K562 (cell line): ENCODE measurements at regions not wholly inside any gene's neighbourhood (a gene's known extent, or its start where the extent isn't known, plus 50 kb on each side); places are given as distances from the start of the nearest gene placed in this dataset.

Source experiments
- ATAC-seq: fragments of 200-7000 bp; cut with Tn5 transposase; 3 replicates; pipeline ENCODE4 v1.9.1; 2020; ENCODE audit warnings: moderate library complexity
- BruUV-seq: library from RNA; stranded (reverse); fragments of 400-500 nt; replicated peaks from 2 replicates; lab custom pipeline; 2021; lab: Mats Ljungman, UMichigan
- CTCF ChIA-PET: fragments of 300-600 bp; formaldehyde crosslinking; extraction: SDS; loops from one replicate; lab custom pipeline; 2021; ENCODE audit warnings: low intra/inter-chr PET ratio; lab: Yijun Ruan, JAX
- POLR2A ChIA-PET: fragments of 300-600, 350-650 bp; sonication (Branson Sonifier 250); formaldehyde crosslinking; extraction: SDS; loops from one replicate; lab custom pipeline; 2021; ENCODE audit warnings: antibody characterized with exemption, inconsistent platforms; lab: Yijun Ruan, JAX
- DNase-seq, 4 experiments: peaks; one replicate each; pipeline versions ENCODE4 v3.0.0 to v3.0.0-alpha.2; 2011 to 2018; ENCODE audit warnings: low spot score in 3 of 4, mixed read lengths in 3 of 4; ENCODE audit errors: extremely low read depth in 1 of 4
- FAIRE-seq: peaks from 2 replicates; lab custom pipeline; 2011; peaks lifted over from hg19 to GRCh38; lab: Jason Lieb, UNC
- H2AFZ ChIP-seq: 2 replicates; pipeline ENCODE4 v1.6.0; 2011; ENCODE audit warnings: low read depth, low read length, control low read depth, inconsistent platforms
- H3K27ac ChIP-seq: fragments of 200-600 bp; 3 replicates; pipeline ENCODE4 v1.8.0; 2011; ENCODE audit warnings: low read depth, mild to moderate bottlenecking, control low read depth, inconsistent platforms, low read length, moderate library complexity, mixed read lengths; ENCODE audit errors: extremely low read depth
- H3K27me3 ChIP-seq, 2 experiments: fragments of 300-600 bp in 1 of 2; 2 replicates in 1 of 2; 3 replicates in 1 of 2; pipeline versions ENCODE4 v1.6.0 to v1.8.0; 2011; ENCODE audit warnings: inconsistent platforms in 2 of 2, low read length in 2 of 2, mild to moderate bottlenecking in 1 of 2, mixed read lengths in 1 of 2, moderate library complexity in 1 of 2; ENCODE audit not compliant: control insufficient read depth in 2 of 2, insufficient read depth in 2 of 2
- H3K36me3 ChIP-seq: fragments of 300-600 bp; 3 replicates; pipeline ENCODE4 v1.8.0; 2011; ENCODE audit warnings: mild to moderate bottlenecking, low read length, inconsistent platforms; ENCODE audit not compliant: control insufficient read depth, insufficient read depth
- H3K4me1 ChIP-seq, 2 experiments: fragments of 200-600 bp in 1 of 2; replicated peaks in 1 of 2; 2 replicates in 1 of 2; 3 replicates in 1 of 2; pipeline versions ENCODE4 v1.5.1 to v1.8.0; 2011; ENCODE audit warnings: inconsistent platforms in 2 of 2, low read length in 2 of 2, mild to moderate bottlenecking in 1 of 2, mixed read lengths in 1 of 2, moderate library complexity in 1 of 2; ENCODE audit not compliant: control insufficient read depth in 2 of 2, insufficient read depth in 2 of 2
- H3K4me2 ChIP-seq: 2 replicates; pipeline ENCODE4 v1.6.1; 2011; ENCODE audit warnings: low read length, control low read depth, inconsistent platforms, mixed read lengths; ENCODE audit not compliant: insufficient read depth
- H3K4me3 ChIP-seq: fragments of 200-600 bp; sonication (generic), shearing (Covaris generic); 2 replicates; pipeline ENCODE4 v1.5.1; 2016; ENCODE audit warnings: control low read depth, inconsistent platforms
- H3K79me2 ChIP-seq: fragments of 200-600 bp; 3 replicates; pipeline ENCODE4 v1.8.0; 2011; ENCODE audit warnings: low read length, inconsistent platforms; ENCODE audit not compliant: control insufficient read depth, insufficient read depth
- H3K9ac ChIP-seq, 2 experiments: 2 replicates each; pipeline versions ENCODE4 v1.6.0 to v1.6.1; 2011; ENCODE audit warnings: low read depth in 2 of 2, low read length in 2 of 2, control low read depth in 1 of 2, inconsistent platforms in 1 of 2, mild to moderate bottlenecking in 1 of 2, mixed read lengths in 1 of 2; ENCODE audit not compliant: insufficient read depth in 1 of 2
- H3K9me1 ChIP-seq: one replicate; pipeline ENCODE4 v1.6.0; 2011; ENCODE audit warnings: inconsistent platforms, mild to moderate bottlenecking, low read length, moderate library complexity; ENCODE audit not compliant: control insufficient read depth, insufficient read depth
- H3K9me3 ChIP-seq: replicated peaks from 2 replicates; pipeline ENCODE4 v1.5.1; 2011; ENCODE audit warnings: low read depth, low read length, inconsistent platforms; ENCODE audit not compliant: control insufficient read depth, insufficient read depth
- H4K20me1 ChIP-seq: replicated peaks from 2 replicates; pipeline ENCODE4 v1.6.1; 2011; ENCODE audit warnings: low read length, inconsistent platforms, mixed read lengths; ENCODE audit not compliant: control insufficient read depth, insufficient read depth
- ARID2 ChIP-seq: fragments of 450-650 bp; IDR thresholded peaks from 2 replicates; pipeline ENCODE4 v1.6.1; 2017; ENCODE audit warnings: antibody characterized with exemption, mild to moderate bottlenecking
- FIP1L1 ChIP-seq: fragments of 200-400 bp; formaldehyde crosslinking; IDR thresholded peaks from 2 replicates; pipeline ENCODE4 v1.6.1; 2018; ENCODE audit warnings: mild to moderate bottlenecking, low read depth, low read length; ENCODE audit not compliant: poor library complexity, severe bottlenecking
- NFXL1 ChIP-seq: fragments of 450-650 bp; formaldehyde crosslinking; IDR thresholded peaks from 2 replicates; pipeline ENCODE4 v1.4.0; 2021; ENCODE audit warnings: mild to moderate bottlenecking
- SFPQ ChIP-seq: fragments of 200-400 bp; formaldehyde crosslinking; IDR thresholded peaks from 2 replicates; pipeline ENCODE4 v1.6.1; 2017; ENCODE audit warnings: mild to moderate bottlenecking, low read depth, low read length, moderate library complexity
- TFAM ChIP-seq: fragments of 250-450 bp; sonication (Bioruptor Pico); conservative IDR thresholded peaks from 2 replicates; pipeline ENCODE4 v1.5.0; 2021; ENCODE audit warnings: mild to moderate bottlenecking, moderate library complexity
- THAP7 ChIP-seq: fragments of 250-450 bp; sonication (Bioruptor Pico); IDR thresholded peaks from 2 replicates; pipeline ENCODE4 v1.5.0; 2021
- U2AF2 ChIP-seq: fragments of 200-400 bp; formaldehyde crosslinking; optimal IDR thresholded peaks from 2 replicates; pipeline ENCODE3; 2017; ENCODE audit warnings: low read depth, mild to moderate bottlenecking, low read length
- ZNF3 ChIP-seq: fragments of 250-450 bp; sonication (Bioruptor Pico); IDR thresholded peaks from 2 replicates; pipeline ENCODE4 v1.5.0; 2021; ENCODE audit warnings: mild to moderate bottlenecking, moderate library complexity
- ZNF444 ChIP-seq: fragments of 250-450 bp; sonication (Bioruptor Pico); IDR thresholded peaks from 2 replicates; pipeline ENCODE4 v1.4.0; 2020; ENCODE audit warnings: mild to moderate bottlenecking, moderate library complexity
- WGBS: fragments of 100-300 bp; shearing (Covaris generic); methylation state at CpG from one replicate; pipeline ENCODE4 v1.1.6; 2016; ENCODE audit warnings: low coverage, mixed read lengths; ENCODE audit not compliant: insufficient coverage; ENCODE audit errors: missing lambda C conversion rate; 5-methylcytosine and 5-hydroxymethylcytosine counted together
- in situ Hi-C: fragments of 300-500 bp; cut with MboI; formaldehyde crosslinking; loops from 4 replicates; pipeline ENCODE4 v1.15.0; 2018; ENCODE audit warnings: inconsistent platforms, mixed read lengths
- intact Hi-C: fragments of 100-400 bp; cut with micrococcal nuclease; formaldehyde crosslinking; loops from 2 replicates; pipeline ENCODE4 v1.14.2; 2022

GRCh38 chr1:101105877-101106276 lies 80.3 kb upstream of the DPH5 start:
- WGBS = 75% methylated on average over 2 of the region's 2 CpGs
- Histone ChIP-seq H3K27ac (no peak overlapping the region), H2AFZ (no peak overlapping the region; the same call in 1 of the 2 replicates), H3K9ac (no peak overlapping the region), H3K4me2 (no peak overlapping the region), H3K79me2 (no peaks in the 10 kb centered on the region), H3K4me1 (no peaks in the 10 kb centered on the region; a peak in 1 of 5 replicates), H3K4me3 (no peak overlapping the region), H3K36me3 (no peaks in the 10 kb centered on the region), H3K9me3 (no peaks in the 10 kb centered on the region), H4K20me1 (no peaks in the 10 kb centered on the region), H3K9me1 (no peaks in the 10 kb centered on the region), H3K27me3 (no peaks in the 10 kb centered on the region)
- DNase-seq (no peak), FAIRE-seq (peak; percentile 46), ATAC-seq (no peak)
- BruUV-seq = no TSS peak
- intact Hi-C loops (no loop called here), in situ Hi-C loops (no loop called here)
- no peak for TF ChIP-seq FIP1L1
- no peak for TF ChIP-seq ZNF3
- no peak for TF ChIP-seq NFXL1 (CRISPR knock-in tag)
- TF ChIP-seq U2AF2 = no peak
- no peak for TF ChIP-seq SFPQ
- no peak for TF ChIP-seq ZNF444
- no peak for TF ChIP-seq TFAM (CRISPR knock-in tag)
- TF ChIP-seq THAP7 (CRISPR knock-in tag) = no peak
- TF ChIP-seq ARID2 = no peak
- ChIA-PET CTCF (no interaction called here), POLR2A (no interaction called here)
